Glutamatergic neuron (in vitro differentiated cells): ENCODE measurements at regions not wholly inside any gene's neighbourhood (a gene's known extent, or its start where the extent isn't known, plus 50 kb on each side); places are given as distances from the start of the nearest gene placed in this dataset.

Experiments used
- DNase-seq: peaks from one replicate; pipeline ENCODE4 v3.0.0; 2022
- H3K27ac Mint-ChIP-seq: one replicate; pipeline ENCODE4 v1.8.0; 2020; ENCODE audit warnings: mild to moderate bottlenecking, mixed read lengths, inconsistent platforms; ENCODE audit not compliant: unreplicated experiment
- H3K27me3 Mint-ChIP-seq: one replicate; pipeline ENCODE4 v1.8.0; 2020; ENCODE audit warnings: mild to moderate bottlenecking, moderate library complexity, mixed read lengths, inconsistent platforms; ENCODE audit not compliant: unreplicated experiment
- H3K36me3 Mint-ChIP-seq: one replicate; pipeline ENCODE4 v1.8.0; 2020; ENCODE audit warnings: mild to moderate bottlenecking, mixed read lengths, inconsistent platforms; ENCODE audit not compliant: unreplicated experiment
- H3K4me1 Mint-ChIP-seq: one replicate; pipeline ENCODE4 v1.8.0; 2020; ENCODE audit warnings: mild to moderate bottlenecking, low read depth, mixed read lengths, inconsistent platforms; ENCODE audit not compliant: unreplicated experiment
- H3K4me3 Mint-ChIP-seq: one replicate; pipeline ENCODE4 v1.8.0; 2020; ENCODE audit warnings: mild to moderate bottlenecking, mixed read lengths, inconsistent platforms; ENCODE audit not compliant: unreplicated experiment
- H3K9me3 Mint-ChIP-seq: one replicate; pipeline ENCODE4 v1.8.0; 2020; ENCODE audit warnings: mild to moderate bottlenecking, moderate library complexity, mixed read lengths, inconsistent platforms; ENCODE audit not compliant: unreplicated experiment
- TF ChIP-seq, protein P1 (sequence below): fragments of 200-600 bp; sonication (generic); IDR thresholded peaks from one replicate; pipeline ENCODE4 v1.5.0; 2021; ENCODE audit not compliant: partially characterized antibody, unreplicated experiment

DNA sequence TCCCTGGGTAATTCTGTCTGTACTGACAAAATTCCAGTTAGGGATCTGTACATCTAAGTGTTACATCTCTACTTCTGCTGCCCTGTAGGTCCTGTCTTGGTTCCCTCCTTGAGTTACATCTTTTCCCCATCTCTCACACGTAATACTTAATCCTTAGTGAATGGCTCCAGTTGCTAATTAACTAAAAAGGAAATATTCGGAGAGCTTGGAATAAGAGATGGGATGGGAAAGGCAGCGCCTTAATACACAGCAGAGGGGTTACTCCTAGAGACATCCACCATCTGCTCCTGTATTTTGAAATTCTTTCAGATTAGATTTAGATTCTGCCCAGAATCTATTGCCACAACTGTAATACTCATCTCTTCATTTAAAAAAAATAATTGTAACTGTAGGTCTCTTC, 384.0 kb downstream of the SAMD5 start:
- H3K4me1 Mint-ChIP-seq = no peaks in the 10 kb centered on the region
- DNase-seq = no peak
- no peak overlapping the region for H3K27ac Mint-ChIP-seq
- no peak overlapping the region for H3K4me3 Mint-ChIP-seq
- TF ChIP-seq, protein P1, sequence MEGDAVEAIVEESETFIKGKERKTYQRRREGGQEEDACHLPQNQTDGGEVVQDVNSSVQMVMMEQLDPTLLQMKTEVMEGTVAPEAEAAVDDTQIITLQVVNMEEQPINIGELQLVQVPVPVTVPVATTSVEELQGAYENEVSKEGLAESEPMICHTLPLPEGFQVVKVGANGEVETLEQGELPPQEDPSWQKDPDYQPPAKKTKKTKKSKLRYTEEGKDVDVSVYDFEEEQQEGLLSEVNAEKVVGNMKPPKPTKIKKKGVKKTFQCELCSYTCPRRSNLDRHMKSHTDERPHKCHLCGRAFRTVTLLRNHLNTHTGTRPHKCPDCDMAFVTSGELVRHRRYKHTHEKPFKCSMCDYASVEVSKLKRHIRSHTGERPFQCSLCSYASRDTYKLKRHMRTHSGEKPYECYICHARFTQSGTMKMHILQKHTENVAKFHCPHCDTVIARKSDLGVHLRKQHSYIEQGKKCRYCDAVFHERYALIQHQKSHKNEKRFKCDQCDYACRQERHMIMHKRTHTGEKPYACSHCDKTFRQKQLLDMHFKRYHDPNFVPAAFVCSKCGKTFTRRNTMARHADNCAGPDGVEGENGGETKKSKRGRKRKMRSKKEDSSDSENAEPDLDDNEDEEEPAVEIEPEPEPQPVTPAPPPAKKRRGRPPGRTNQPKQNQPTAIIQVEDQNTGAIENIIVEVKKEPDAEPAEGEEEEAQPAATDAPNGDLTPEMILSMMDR = no peak
- H3K27me3 Mint-ChIP-seq = peaks cover 2% of the 10 kb centered on the region
- peaks cover 5% of the 10 kb centered on the region for H3K36me3 Mint-ChIP-seq
- no peaks in the 10 kb centered on the region for H3K9me3 Mint-ChIP-seq

DNA sequence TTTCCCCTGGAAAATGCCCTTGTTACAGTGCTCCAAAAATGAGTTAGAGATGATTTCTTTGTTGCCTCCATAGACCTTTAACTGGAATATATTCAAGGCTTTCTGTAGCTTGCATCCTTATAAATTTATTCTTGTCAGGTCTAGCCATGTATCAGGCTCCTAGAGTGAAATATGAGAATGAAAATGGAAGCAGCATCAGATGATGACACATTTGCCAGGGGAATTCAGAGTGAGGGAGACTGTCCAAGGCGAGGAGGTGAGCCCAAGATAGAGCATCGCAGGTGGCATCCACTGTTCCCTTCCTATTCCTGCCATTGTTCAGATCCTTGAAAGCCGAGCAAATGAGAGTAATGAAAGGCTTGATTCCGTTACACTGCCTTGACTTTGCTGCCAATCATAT, 386.8 kb downstream of the SAMD5 start:
- TF ChIP-seq, protein P1 = no peak
- Mint-ChIP-seq H3K9me3 (no peaks in the 10 kb centered on the region), H3K4me1 (no peaks in the 10 kb centered on the region), H3K27me3 (peaks cover 2% of the 10 kb centered on the region), H3K27ac (no peak overlapping the region), H3K4me3 (no peak overlapping the region), H3K36me3 (no peaks in the 10 kb centered on the region)
- no peak for DNase-seq

DNA sequence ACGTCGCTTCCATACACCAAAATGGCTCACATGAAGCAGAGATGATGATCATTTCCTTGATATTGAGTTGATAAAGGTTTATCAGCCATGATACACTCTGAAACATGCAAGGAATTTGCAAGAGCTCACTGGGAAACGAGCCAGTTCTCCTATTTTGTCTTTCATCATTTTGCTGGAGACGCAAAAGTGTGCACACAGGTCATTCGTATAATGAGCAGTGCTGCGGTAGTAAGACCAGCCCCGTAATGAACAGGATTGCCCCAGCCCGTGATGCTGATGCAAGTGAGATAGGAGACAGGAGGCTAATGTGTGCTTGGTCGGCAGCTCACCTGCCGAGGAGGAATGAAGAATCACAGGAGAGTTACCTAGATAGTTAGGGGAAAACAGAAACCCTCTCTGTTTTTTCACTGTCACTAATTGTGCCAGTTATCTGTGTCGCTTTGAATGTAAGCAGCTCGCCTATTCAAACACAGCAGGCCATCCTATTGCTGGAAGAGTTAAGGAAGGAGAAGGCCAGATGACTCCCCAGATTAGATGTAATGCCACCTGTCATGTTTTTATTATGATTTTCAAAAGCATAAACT, 391.8 kb downstream of the SAMD5 start:
- no peak for DNase-seq

DNA sequence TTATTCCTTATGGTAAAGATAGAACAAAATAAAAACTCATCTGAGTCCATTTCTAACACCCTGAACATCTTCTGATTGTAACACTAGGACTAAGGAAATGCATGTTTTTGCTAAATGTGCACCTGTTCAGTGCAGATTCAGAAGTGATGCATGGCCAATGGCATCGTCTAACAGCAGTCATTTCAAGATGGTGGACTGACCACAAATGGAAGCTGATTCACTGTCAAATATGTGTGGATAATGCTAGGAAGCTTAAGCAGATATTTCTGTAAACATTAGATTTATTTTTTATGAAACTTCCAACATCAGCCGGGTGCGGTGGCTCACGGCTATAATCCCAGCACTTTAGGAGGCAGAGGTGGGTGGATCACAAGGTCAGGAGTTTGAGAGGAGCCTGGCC, 394.8 kb downstream of the SAMD5 start:
- Mint-ChIP-seq H3K27ac (no peak overlapping the region), H3K9me3 (no peaks in the 10 kb centered on the region), H3K36me3 (no peaks in the 10 kb centered on the region), H3K4me1 (no peaks in the 10 kb centered on the region), H3K4me3 (no peak overlapping the region), H3K27me3 (no peaks in the 10 kb centered on the region)
- DNase-seq = no peak
- TF ChIP-seq, protein P1 = no peak

More for the DNA sequence above, 391.8 kb downstream of the SAMD5 start:
- H3K4me3 Mint-ChIP-seq = no peak overlapping the region
- no peak overlapping the region for H3K27ac Mint-ChIP-seq
- no peaks in the 10 kb centered on the region for H3K9me3 Mint-ChIP-seq
- no peaks in the 10 kb centered on the region for H3K4me1 Mint-ChIP-seq
- H3K36me3 Mint-ChIP-seq = no peaks in the 10 kb centered on the region
- TF ChIP-seq, protein P1 = no peak
- H3K27me3 Mint-ChIP-seq = peaks cover 2% of the 10 kb centered on the region

DNA sequence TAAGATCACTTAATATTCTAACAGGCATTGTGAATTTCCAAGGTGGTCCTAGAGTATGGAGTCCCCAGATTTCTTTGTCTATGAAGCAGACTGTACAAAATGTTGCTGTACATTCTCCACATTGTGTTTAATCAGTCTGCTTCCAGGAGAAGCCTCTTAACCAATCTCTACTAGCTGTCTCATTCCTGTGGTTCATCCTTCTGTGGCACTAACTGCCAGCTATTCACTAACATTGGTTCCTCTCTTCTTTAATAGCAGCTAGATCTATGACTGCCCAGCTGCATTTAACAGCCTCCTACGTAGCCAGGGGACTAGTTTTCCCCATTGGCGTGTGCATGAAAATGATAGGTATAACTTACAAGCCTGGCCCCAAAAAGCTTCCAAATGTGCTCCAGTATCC, 395.4 kb downstream of the SAMD5 start:
- Mint-ChIP-seq H3K36me3 (no peaks in the 10 kb centered on the region), H3K27ac (no peak overlapping the region), H3K4me1 (no peaks in the 10 kb centered on the region), H3K4me3 (no peak overlapping the region), H3K9me3 (no peaks in the 10 kb centered on the region), H3K27me3 (no peaks in the 10 kb centered on the region)
- TF ChIP-seq, protein P1 = no peak
- DNase-seq = no peak
